AG09309 (cell line): ENCODE measurements at regions not wholly inside any gene's neighbourhood (a gene's known extent, or its start where the extent isn't known, plus 50 kb on each side); places are given as distances from the start of the nearest gene placed in this dataset.

Experiments
- DNase-seq: peaks from one replicate; pipeline ENCODE4 v3.0.0-alpha.2; 2010; ENCODE audit warnings: low read depth
- H3K4me3 ChIP-seq: 2 replicates; pipeline ENCODE4 v1.5.1; 2011; ENCODE audit warnings: mild to moderate bottlenecking, low read depth, low read length, moderate library complexity; ENCODE audit not compliant: control insufficient read depth
- TF ChIP-seq, protein P1 (sequence below): IDR thresholded peaks from 2 replicates; pipeline ENCODE4 v1.5.1; 2011; ENCODE audit warnings: mild to moderate bottlenecking, low read depth, low read length, inconsistent platforms; ENCODE audit not compliant: insufficient read depth, control insufficient read depth; ENCODE audit errors: missing control alignments

DNA sequence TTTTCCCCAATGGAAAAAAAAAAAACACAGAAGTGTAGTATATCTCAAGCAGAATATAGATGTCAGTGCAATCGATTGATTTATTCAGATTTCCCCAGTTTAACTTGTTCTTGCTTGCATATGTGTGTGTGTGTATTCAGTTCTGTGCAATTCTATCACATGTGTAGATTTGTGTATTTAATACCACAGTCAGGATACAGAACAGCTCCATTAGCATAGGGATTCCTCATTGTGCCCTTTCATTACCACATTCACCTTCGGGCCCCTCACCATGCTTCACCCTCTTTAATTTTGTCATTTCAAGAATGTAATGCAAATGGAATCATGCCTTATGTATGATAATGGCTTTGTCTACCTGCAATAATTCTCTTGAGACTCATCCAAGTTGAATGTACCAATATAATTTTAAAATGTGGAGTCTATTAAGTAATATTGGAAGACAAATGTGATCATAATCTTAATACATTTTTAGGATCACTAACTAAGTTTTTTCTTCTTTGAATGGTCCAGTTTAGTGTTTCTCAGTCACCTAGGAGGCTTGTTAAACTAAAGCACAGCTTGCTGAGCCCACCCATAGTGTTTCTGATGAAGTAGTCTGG, 187.9 kb downstream of the TENT5A start:
- H3K4me3 ChIP-seq = no peak overlapping the region
- TF ChIP-seq, protein P1, sequence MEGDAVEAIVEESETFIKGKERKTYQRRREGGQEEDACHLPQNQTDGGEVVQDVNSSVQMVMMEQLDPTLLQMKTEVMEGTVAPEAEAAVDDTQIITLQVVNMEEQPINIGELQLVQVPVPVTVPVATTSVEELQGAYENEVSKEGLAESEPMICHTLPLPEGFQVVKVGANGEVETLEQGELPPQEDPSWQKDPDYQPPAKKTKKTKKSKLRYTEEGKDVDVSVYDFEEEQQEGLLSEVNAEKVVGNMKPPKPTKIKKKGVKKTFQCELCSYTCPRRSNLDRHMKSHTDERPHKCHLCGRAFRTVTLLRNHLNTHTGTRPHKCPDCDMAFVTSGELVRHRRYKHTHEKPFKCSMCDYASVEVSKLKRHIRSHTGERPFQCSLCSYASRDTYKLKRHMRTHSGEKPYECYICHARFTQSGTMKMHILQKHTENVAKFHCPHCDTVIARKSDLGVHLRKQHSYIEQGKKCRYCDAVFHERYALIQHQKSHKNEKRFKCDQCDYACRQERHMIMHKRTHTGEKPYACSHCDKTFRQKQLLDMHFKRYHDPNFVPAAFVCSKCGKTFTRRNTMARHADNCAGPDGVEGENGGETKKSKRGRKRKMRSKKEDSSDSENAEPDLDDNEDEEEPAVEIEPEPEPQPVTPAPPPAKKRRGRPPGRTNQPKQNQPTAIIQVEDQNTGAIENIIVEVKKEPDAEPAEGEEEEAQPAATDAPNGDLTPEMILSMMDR = no peak
- DNase-seq = no peak

DNA sequence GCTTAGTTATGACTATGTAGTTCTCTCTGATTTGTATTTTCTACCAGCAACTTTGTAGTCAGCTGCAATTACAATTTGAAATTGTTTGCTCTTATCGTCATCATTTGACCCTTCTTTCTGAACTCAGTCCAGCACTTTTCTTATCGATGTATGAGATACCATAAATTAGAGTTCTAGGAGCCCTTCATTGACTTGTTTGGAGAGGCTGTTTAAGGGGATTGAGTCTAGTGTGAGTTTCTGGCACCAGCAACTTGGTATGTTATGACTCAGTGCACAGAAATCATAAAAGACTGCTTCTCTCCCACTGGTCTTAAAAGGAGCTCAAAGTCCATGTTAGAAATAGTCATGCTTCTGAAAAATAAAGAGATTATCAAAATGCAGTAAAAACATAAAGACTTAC, 190.3 kb downstream of the TENT5A start:
- peak; percentile 47 for DNase-seq
- H3K4me3 ChIP-seq = no peak overlapping the region
- TF ChIP-seq, protein P1 = no peak

DNA sequence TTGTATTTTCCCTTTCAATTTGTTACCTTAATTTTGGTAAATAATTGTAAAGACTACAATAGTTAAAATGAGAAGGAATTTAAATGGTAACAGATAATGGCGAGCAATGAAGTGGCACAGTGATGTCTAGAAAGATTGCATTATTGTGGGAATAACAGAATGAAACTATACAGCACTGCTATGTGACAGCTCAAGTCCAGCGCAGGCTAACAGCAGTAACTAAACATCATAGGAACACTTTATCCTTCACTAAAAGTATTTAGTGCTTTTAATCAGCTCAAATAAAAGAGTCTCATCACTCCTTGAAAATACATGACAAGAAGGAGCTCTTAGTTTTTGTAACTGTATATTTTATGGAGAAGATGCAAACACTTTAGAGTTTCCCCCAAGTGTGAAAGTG, 190.8 kb downstream of the TENT5A start:
- TF ChIP-seq, protein P1 = no peak
- DNase-seq = no peak
- no peak overlapping the region for H3K4me3 ChIP-seq

GRCh38 chr6:81561071-81561564, 191.4 kb downstream of the TENT5A start:
- TF ChIP-seq, protein P1 = no peak
- DNase-seq = no peak
- no peak overlapping the region for H3K4me3 ChIP-seq

GRCh38 chr6:81557811-81558210, 194.7 kb downstream of the TENT5A start:
- no peak overlapping the region for H3K4me3 ChIP-seq
- TF ChIP-seq, protein P1 = no peak
- no peak for DNase-seq

- no peak overlapping the region for H3K4me3 ChIP-seq
- DNase-seq = no peak
- TF ChIP-seq, protein P1 = no peak
Observed at GRCh38 chr6:81556551-81556950, 195.9 kb downstream of the TENT5A start.

DNA sequence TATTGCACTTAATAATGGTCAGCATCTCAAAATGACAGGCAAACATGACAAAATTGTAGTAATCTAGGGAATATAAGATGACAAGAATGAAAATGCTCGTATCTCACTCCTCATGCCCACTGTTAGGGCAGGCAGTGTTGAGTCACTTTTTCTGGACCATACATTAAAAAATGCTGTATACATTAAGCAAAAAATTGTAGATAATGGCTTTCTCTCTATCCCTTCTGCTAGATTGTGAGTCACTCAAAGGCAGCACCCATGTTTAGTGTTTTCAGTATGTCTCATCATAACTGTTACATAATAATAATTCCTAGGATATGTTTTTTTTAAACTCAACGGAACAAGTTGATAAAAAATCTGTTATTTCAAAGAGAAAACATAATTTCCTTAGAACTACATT, 199.3 kb downstream of the TENT5A start:
- no peak overlapping the region for H3K4me3 ChIP-seq
- DNase-seq = no peak
- TF ChIP-seq, protein P1 = no peak
